Vagina (tissue), 2 donors: ENCODE measurements at regions not wholly inside any gene's neighbourhood (a gene's known extent, or its start where the extent isn't known, plus 50 kb on each side); places are given as distances from the start of the nearest gene placed in this dataset.
"Not testable (repeated sequence)": the region's sequence is repeated elsewhere in the genome, so short reads cannot be mapped to it uniquely, and the experiment has no call there.

Experiments used
- POLR2A ChIP-seq, 2 donors: fragments of 450-650 bp; IDR thresholded peaks; one replicate each; pipeline ENCODE4 v1.6.1; 2017; ENCODE audit warnings: antibody characterized with exemption in 2 of 2, mild to moderate bottlenecking in 2 of 2, moderate library complexity in 2 of 2
- POLR2AphosphoS5 ChIP-seq, 2 donors: sonication (generic); formaldehyde crosslinking; IDR thresholded peaks; one replicate each; pipeline ENCODE4 v1.9.0; 2017; ENCODE audit warnings: antibody characterized with exemption in 2 of 2, mild to moderate bottlenecking in 2 of 2, low read depth in 1 of 2; ENCODE audit not compliant: insufficient read depth in 1 of 2
- TF ChIP-seq, protein P1 (sequence below), 3 experiments: fragments of 450-650 bp in 2 of 3; fragments of 200-600 bp in 1 of 3; sonication (generic) in 1 of 3; IDR thresholded peaks; one replicate each; pipeline ENCODE4 v1.5.1; 2017 to 2019; ENCODE audit warnings: antibody characterized with exemption in 3 of 3, mild to moderate bottlenecking in 2 of 3, moderate library complexity in 2 of 3

DNA sequence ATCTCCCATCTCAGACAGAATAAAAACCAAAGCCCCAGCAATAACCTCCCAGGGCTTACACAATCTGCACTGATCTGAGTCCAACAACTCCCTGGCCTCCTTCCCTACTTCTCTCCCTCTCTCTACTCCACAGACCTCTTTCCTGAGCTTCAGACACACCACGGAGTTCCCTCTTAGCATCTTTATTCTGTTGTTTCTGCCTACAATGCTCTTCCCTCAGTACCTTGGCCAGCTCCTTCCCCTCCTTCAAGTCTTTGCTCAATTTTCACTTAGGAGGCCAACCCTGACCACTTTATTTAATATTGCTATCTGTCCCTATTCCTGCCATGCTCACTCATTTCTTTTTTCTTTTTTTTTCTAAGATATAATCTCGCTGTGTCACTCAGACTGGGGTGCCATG is 276.7 kb downstream of the CWH43 start:
- TF ChIP-seq POLR2A (IDR thresholded peaks at IDR 0.05); POLR2AphosphoS5 (IDR thresholded peaks at IDR 0.05; ENCODE audit: insufficient read depth in 1 of 2, low read depth in 1 of 2): not testable (repeated sequence)
- TF ChIP-seq, protein P1, sequence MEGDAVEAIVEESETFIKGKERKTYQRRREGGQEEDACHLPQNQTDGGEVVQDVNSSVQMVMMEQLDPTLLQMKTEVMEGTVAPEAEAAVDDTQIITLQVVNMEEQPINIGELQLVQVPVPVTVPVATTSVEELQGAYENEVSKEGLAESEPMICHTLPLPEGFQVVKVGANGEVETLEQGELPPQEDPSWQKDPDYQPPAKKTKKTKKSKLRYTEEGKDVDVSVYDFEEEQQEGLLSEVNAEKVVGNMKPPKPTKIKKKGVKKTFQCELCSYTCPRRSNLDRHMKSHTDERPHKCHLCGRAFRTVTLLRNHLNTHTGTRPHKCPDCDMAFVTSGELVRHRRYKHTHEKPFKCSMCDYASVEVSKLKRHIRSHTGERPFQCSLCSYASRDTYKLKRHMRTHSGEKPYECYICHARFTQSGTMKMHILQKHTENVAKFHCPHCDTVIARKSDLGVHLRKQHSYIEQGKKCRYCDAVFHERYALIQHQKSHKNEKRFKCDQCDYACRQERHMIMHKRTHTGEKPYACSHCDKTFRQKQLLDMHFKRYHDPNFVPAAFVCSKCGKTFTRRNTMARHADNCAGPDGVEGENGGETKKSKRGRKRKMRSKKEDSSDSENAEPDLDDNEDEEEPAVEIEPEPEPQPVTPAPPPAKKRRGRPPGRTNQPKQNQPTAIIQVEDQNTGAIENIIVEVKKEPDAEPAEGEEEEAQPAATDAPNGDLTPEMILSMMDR (IDR thresholded peaks at IDR 0.05), result not testable (repeated sequence)
